ENCODE measurements at regions not wholly inside any gene's neighbourhood (a gene's known extent, or its start where the extent isn't known, plus 50 kb on each side); places are given as distances from the start of the nearest gene placed in this dataset.

GRCh38 chr1:208781391-208782045, 537.3 kb upstream of the PLXNA2 start:
- Histone ChIP-seq H3K9ac (ENCODE audit: extremely low read depth, low read length, poor library complexity, severe bottlenecking) (no peak overlapping the region), H3K4me3 (ENCODE audit: low read length) (no peak overlapping the region), H3K9me3 (ENCODE audit: control insufficient read depth, low read length) (no peaks in the 10 kb centered on the region), H3K27me3 (ENCODE audit: control insufficient read depth, insufficient read depth, low read length, poor library complexity, severe bottlenecking) (no peaks in the 10 kb centered on the region), H3K27ac (ENCODE audit: low read depth, low read length) (peak overlapping the region; percentile 35), H3K4me1 (ENCODE audit: control insufficient read depth, insufficient read depth, low read length) (no peaks in the 10 kb centered on the region), H3K36me3 (ENCODE audit: control insufficient read depth, insufficient read depth, low read length) (no peaks in the 10 kb centered on the region)
- DNase-seq: peak; percentile 66
- Mint-ChIP-seq H3K27ac (no peak overlapping the region), H3K27me3 (ENCODE audit: insufficient read depth) (no peaks in the 10 kb centered on the region), H3K36me3 (ENCODE audit: low read depth) (no peaks in the 10 kb centered on the region), H3K9me3 (no peaks in the 10 kb centered on the region), H3K4me3 (no peak overlapping the region), H3K4me1 (peaks cover 2% of the 10 kb centered on the region)
- WGBS, 2 experiments (ENCODE audit: insufficient coverage in 1 of 2, insufficient read length in 1 of 2): 16 to 24% methylated on average over 2 to 3 of the region's 3 CpGs
- TF ChIP-seq CTCF (conservative IDR thresholded peaks at IDR 0.05): no peak

DNA sequence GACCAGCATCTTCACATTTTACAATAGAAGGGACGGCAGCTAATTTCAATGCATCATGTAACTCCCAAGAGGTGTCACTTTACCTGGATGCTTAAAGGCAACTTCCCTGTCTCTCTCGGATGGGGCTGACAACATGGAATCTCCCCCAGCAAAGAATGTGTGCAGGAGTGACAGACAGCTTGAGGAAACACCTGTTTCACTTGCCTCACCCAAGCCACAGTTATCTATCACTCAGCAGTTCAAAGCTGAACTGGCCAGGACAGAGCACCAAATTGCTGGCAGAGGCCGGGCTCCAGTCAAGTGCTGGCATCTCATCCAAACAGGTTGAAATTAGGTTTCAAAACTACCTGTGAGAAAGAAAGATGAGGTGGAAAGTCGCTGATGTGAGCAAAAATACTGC, 538.0 kb upstream of the PLXNA2 start:
- 83 to 87% methylated on average over 4 of the region's 4 CpGs for WGBS, 2 experiments (ENCODE audit: insufficient coverage in 1 of 2, insufficient read length in 1 of 2)
- H3K27ac Mint-ChIP-seq: no peak overlapping the region
- no peak for DNase-seq
- Histone ChIP-seq H3K9me3 (ENCODE audit: control insufficient read depth, low read length) (no peaks in the 10 kb centered on the region), H3K9ac (ENCODE audit: extremely low read depth, low read length, poor library complexity, severe bottlenecking) (no peak overlapping the region), H3K4me3 (ENCODE audit: low read length) (no peak overlapping the region), H3K27ac (ENCODE audit: low read depth, low read length) (no peak overlapping the region), H3K36me3 (ENCODE audit: control insufficient read depth, insufficient read depth, low read length) (no peaks in the 10 kb centered on the region), H3K27me3 (ENCODE audit: control insufficient read depth, insufficient read depth, low read length, poor library complexity, severe bottlenecking) (no peaks in the 10 kb centered on the region), H3K4me1 (ENCODE audit: control insufficient read depth, insufficient read depth, low read length) (no peaks in the 10 kb centered on the region)
- no peaks in the 10 kb centered on the region for H3K36me3 Mint-ChIP-seq (ENCODE audit: low read depth)
- no peak for TF ChIP-seq CTCF (conservative IDR thresholded peaks at IDR 0.05)
- peaks cover 2% of the 10 kb centered on the region for H3K4me1 Mint-ChIP-seq
- no peaks in the 10 kb centered on the region for H3K27me3 Mint-ChIP-seq (ENCODE audit: insufficient read depth)
- no peaks in the 10 kb centered on the region for H3K9me3 Mint-ChIP-seq
- H3K4me3 Mint-ChIP-seq: no peak overlapping the region

GRCh38 chr1:208785629-208786028, 541.4 kb upstream of the PLXNA2 start:
- no peaks in the 10 kb centered on the region for H3K27me3 Mint-ChIP-seq (ENCODE audit: insufficient read depth)
- H3K27ac Mint-ChIP-seq: no peak overlapping the region
- 94% methylated on average over 1 of the region's 1 CpG; no CpG with 5 or more reads in 1 of the 2 experiments for WGBS, 2 experiments (ENCODE audit: insufficient coverage in 1 of 2, insufficient read length in 1 of 2)

More at GRCh38 chr1:208785629-208786028, 541.4 kb upstream of the PLXNA2 start:
- H3K4me3 ChIP-seq (ENCODE audit: low read length): no peak overlapping the region
- Mint-ChIP-seq H3K9me3 (no peaks in the 10 kb centered on the region), H3K36me3 (ENCODE audit: low read depth) (no peaks in the 10 kb centered on the region), H3K4me3 (no peak overlapping the region), H3K4me1 (peaks cover 14% of the 10 kb centered on the region)
- DNase-seq: no peak
- H3K4me1 ChIP-seq (ENCODE audit: control insufficient read depth, insufficient read depth, low read length): peaks cover 3% of the 10 kb centered on the region
- H3K27me3 ChIP-seq (ENCODE audit: control insufficient read depth, insufficient read depth, low read length, poor library complexity, severe bottlenecking): no peaks in the 10 kb centered on the region
- H3K9ac ChIP-seq (ENCODE audit: extremely low read depth, low read length, poor library complexity, severe bottlenecking): no peak overlapping the region
- no peaks in the 10 kb centered on the region for H3K36me3 ChIP-seq (ENCODE audit: control insufficient read depth, insufficient read depth, low read length)
- H3K9me3 ChIP-seq (ENCODE audit: control insufficient read depth, low read length): no peaks in the 10 kb centered on the region
- H3K27ac ChIP-seq (ENCODE audit: low read depth, low read length): no peak overlapping the region
- no peak for TF ChIP-seq CTCF (conservative IDR thresholded peaks at IDR 0.05)

Measured in endodermal cell (in vitro differentiated cells).